GM23248 (cell line): ENCODE measurements at regions not wholly inside any gene's neighbourhood (a gene's known extent, or its start where the extent isn't known, plus 50 kb on each side); places are given as distances from the start of the nearest gene placed in this dataset.

ENCODE experiments used
- DNase-seq: peaks from one replicate; pipeline ENCODE4 v3.0.0-alpha.2; 2015
- H2AFZ ChIP-seq: fragments of 200-600 bp; sonication (generic); 2 replicates; pipeline ENCODE4 v1.6.1; 2016; ENCODE audit warnings: antibody characterized with exemption
- H3F3A ChIP-seq: fragments of 200-600 bp; sonication (generic); 2 replicates; pipeline ENCODE4 v1.6.1; 2016; ENCODE audit warnings: mild to moderate bottlenecking, antibody characterized with exemption, mixed run types; ENCODE audit not compliant: insufficient read depth
- H3K27ac ChIP-seq: fragments of 200-600 bp; sonication (generic); 2 replicates; pipeline ENCODE4 v1.5.1; 2016; ENCODE audit warnings: mild to moderate bottlenecking
- H3K27me3 ChIP-seq: fragments of 200-600 bp; sonication (generic); replicated peaks from 2 replicates; pipeline ENCODE4 v1.6.1; 2016; ENCODE audit warnings: mild to moderate bottlenecking; ENCODE audit not compliant: insufficient read depth
- H3K36me3 ChIP-seq: fragments of 200-600 bp; sonication (generic); 2 replicates; pipeline ENCODE4 v1.6.1; 2016; ENCODE audit warnings: low read depth, mild to moderate bottlenecking
- H3K4me1 ChIP-seq: fragments of 200-600 bp; sonication (generic); 2 replicates; pipeline ENCODE4 v1.6.1; 2016; ENCODE audit warnings: mild to moderate bottlenecking; ENCODE audit not compliant: insufficient read depth
- H3K4me2 ChIP-seq: fragments of 200-600 bp; sonication (generic); one replicate; pipeline ENCODE4 v1.6.1; 2016; ENCODE audit warnings: mild to moderate bottlenecking; ENCODE audit not compliant: unreplicated experiment
- H3K4me3 ChIP-seq: fragments of 200-600 bp; sonication (generic); 2 replicates; pipeline ENCODE4 v1.5.1; 2016; ENCODE audit warnings: mild to moderate bottlenecking
- H3K79me2 ChIP-seq: fragments of 200-600 bp; sonication (generic); 2 replicates; pipeline ENCODE4 v1.6.1; 2016; ENCODE audit warnings: mild to moderate bottlenecking; ENCODE audit not compliant: insufficient read depth
- H3K9ac ChIP-seq: fragments of 200-600 bp; sonication (generic); 2 replicates; pipeline ENCODE4 v1.6.1; 2016; ENCODE audit warnings: mild to moderate bottlenecking
- H3K9me2 ChIP-seq: fragments of 200-600 bp; sonication (generic); 2 replicates; pipeline ENCODE4 v1.6.1; 2016; ENCODE audit warnings: mixed run types, mild to moderate bottlenecking, moderate library complexity; ENCODE audit not compliant: insufficient read depth
- H3K9me3 ChIP-seq: fragments of 200-600 bp; sonication (generic); one replicate; pipeline ENCODE4 v1.6.1; 2017; ENCODE audit warnings: low read depth
- H4K20me1 ChIP-seq: fragments of 200-600 bp; sonication (generic); 2 replicates; pipeline ENCODE4 v1.6.0; 2016; ENCODE audit not compliant: insufficient read depth
- EZH2 ChIP-seq: fragments of 200-600 bp; sonication (generic); IDR thresholded peaks from 2 replicates; pipeline ENCODE4 v1.6.1; 2018; ENCODE audit warnings: antibody characterized with exemption, mild to moderate bottlenecking; ENCODE audit not compliant: insufficient read depth, poor library complexity, severe bottlenecking
- EZH2phosphoT487 ChIP-seq: fragments of 200-600 bp; sonication (generic); IDR thresholded peaks from 2 replicates; pipeline ENCODE4 v1.6.1; 2018; ENCODE audit warnings: antibody characterized with exemption, moderate library complexity, mild to moderate bottlenecking, low read depth; ENCODE audit not compliant: insufficient read depth
- WGBS, 2 experiments: methylation state at CpG; one replicate each; pipeline ENCODE4 v1.1.6; 2015 to 2017; ENCODE audit warnings: low lambda C conversion rate in 2 of 2, low coverage in 1 of 2; ENCODE audit errors: missing lambda C conversion rate in 2 of 2; 5-methylcytosine and 5-hydroxymethylcytosine counted together
- in situ Hi-C: fragments of 300-500 bp; cut with MboI; formaldehyde crosslinking; loops from 2 replicates; pipeline ENCODE4 v1.15.0; 2020

DNA sequence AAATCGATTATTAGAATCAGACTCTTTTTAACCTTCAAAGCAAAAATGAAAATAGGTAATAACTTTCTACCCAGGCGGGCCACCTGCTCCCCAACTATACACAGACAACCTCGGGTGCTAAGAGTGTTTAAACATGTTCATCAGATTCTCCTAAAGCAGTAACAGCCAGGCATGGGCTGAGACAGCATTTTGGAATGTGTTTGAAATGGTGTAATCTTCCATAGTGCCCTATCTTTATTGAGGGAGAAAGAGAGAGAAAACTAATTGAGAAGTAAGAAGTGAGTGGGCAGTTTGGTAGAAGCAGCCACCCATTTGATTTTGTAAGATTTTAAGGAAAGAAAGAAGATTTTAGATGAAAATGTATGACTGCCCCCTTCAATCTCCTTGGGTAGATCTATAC lies 196.1 kb upstream of the CTAGE1 start:
- Histone ChIP-seq H3F3A (no peaks in the 10 kb centered on the region), H3K4me1 (peaks cover 13% of the 10 kb centered on the region), H3K27me3 (peaks cover 8% of the 10 kb centered on the region; the same call in 1 of the 2 replicates), H3K4me2 (peak overlapping the region; percentile 30), H3K36me3 (no peaks in the 10 kb centered on the region), H3K4me3 (no peak overlapping the region), H2AFZ (no peak overlapping the region), H3K79me2 (no peaks in the 10 kb centered on the region), H3K27ac (no peak overlapping the region), H3K9ac (no peak overlapping the region), H3K9me2 (no peaks in the 10 kb centered on the region), H3K9me3 (no peaks in the 10 kb centered on the region), H4K20me1 (no peaks in the 10 kb centered on the region)
- peak; percentile 64 for DNase-seq
- WGBS, 2 experiments: 29 to 31% methylated on average over 3 of the region's 3 CpGs
- TF ChIP-seq EZH2phosphoT487 (no peak), EZH2 (no peak)
- in situ Hi-C loops: no loop called here

DNA sequence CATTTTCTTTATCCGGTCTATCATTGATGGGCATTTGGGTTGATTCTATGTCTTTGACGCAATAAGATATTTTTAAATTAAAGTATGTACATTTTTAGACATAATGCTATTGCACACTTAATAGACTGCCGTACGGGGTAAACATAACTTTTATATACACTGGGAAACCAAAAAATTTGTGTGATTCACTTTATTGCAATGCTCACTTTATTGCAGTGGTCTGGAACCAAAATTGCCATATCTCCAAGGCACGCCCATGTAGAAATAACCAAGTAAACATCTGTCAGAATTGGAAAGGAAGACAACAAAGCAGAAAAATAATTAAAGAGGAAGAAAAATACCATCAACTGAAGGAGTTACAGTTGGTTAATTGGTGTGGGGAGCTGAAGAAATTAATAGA lies 205.8 kb upstream of the CTAGE1 start:
- Histone ChIP-seq H2AFZ (no peak overlapping the region), H3K79me2 (no peaks in the 10 kb centered on the region), H3K27ac (no peak overlapping the region), H4K20me1 (no peaks in the 10 kb centered on the region), H3K4me3 (no peak overlapping the region), H3K9ac (no peak overlapping the region), H3F3A (no peaks in the 10 kb centered on the region), H3K9me3 (no peaks in the 10 kb centered on the region), H3K9me2 (no peaks in the 10 kb centered on the region), H3K4me1 (no peaks in the 10 kb centered on the region), H3K36me3 (no peaks in the 10 kb centered on the region), H3K27me3 (no peaks in the 10 kb centered on the region), H3K4me2 (no peak overlapping the region)
- TF ChIP-seq EZH2phosphoT487: no peak
- TF ChIP-seq EZH2: no peak
- in situ Hi-C loops: no loop called here
- 87 to 89% methylated on average over 5 of the region's 5 CpGs for WGBS, 2 experiments
- no peak for DNase-seq

DNA sequence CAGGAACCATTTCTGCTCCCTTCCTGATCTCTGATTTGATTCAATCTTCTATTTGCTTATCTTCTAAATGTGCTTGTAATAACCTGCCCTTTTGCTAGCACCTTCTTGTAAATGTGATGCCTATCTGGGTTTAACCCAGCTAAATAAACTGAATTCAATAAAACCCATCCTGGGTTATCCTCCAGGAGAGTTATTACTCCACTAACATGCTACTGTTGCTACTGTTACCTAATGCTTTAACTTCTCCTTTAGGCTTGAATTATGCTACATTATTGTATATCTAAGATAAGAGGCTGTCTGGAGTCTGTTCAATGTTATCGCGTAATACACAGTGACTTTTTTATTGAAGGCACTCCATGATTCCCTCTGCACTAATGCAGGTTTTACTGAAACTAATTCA lies 206.5 kb upstream of the CTAGE1 start:
- no peak overlapping the region for H2AFZ ChIP-seq
- no peak overlapping the region for H3K4me3 ChIP-seq
- no peak for TF ChIP-seq EZH2
- no peak for TF ChIP-seq EZH2phosphoT487
- no peaks in the 10 kb centered on the region for H3F3A ChIP-seq
- H3K4me2 ChIP-seq: no peak overlapping the region
- no peak overlapping the region for H3K27ac ChIP-seq
- no peak for DNase-seq
- no peaks in the 10 kb centered on the region for H4K20me1 ChIP-seq
- H3K9me3 ChIP-seq: no peaks in the 10 kb centered on the region
- no peaks in the 10 kb centered on the region for H3K4me1 ChIP-seq
- H3K9me2 ChIP-seq: no peaks in the 10 kb centered on the region
- no peaks in the 10 kb centered on the region for H3K79me2 ChIP-seq
- H3K36me3 ChIP-seq: no peaks in the 10 kb centered on the region
- no peak overlapping the region for H3K9ac ChIP-seq
- WGBS, 2 experiments: 98% methylated on average over 2 of the region's 2 CpGs
- H3K27me3 ChIP-seq: no peaks in the 10 kb centered on the region
- in situ Hi-C loops: no loop called here

DNA sequence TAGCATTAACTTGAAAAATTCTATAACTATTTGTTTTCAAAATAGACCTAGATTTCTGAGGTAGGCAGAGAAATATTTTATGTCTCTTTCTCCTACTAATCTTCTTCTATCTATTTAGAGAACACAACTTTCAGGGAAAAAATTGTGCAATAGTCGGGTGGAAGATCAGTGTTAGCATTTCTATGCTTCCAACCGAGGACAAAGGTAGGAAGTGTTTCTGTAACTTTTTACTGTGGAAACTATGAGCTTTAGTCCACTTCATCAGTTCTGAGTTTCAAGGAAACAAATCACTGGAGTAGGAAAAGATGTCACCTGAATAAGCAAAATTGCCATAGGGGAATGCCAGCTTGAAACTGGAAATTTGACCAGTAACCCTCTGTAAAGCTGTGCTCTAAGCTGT lies 207.7 kb upstream of the CTAGE1 start:
- TF ChIP-seq EZH2: no peak
- TF ChIP-seq EZH2phosphoT487: no peak
- in situ Hi-C loops: no loop called here

DNA sequence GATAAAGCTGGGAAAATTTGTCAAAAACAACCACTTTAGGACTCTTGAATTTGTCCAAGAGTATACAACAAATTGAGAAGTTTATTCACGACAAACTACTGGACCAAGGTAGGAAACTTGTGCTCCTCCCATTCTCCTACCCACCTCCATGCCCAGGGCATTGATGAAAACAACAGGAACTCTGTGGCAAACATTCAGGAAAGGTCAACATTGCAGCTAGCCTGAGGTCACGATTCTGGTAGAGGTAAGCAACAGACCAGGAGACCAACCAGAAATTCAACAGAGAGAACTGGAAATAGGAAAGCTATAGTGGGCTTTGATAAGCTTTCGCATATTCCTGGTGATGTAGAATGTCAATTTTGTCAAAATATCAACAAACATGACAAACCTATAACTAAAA lies 209.1 kb upstream of the CTAGE1 start:
- Histone ChIP-seq H2AFZ (no peak overlapping the region), H3K4me2 (no peak overlapping the region), H3K79me2 (no peaks in the 10 kb centered on the region), H3K9ac (no peak overlapping the region), H3K36me3 (no peaks in the 10 kb centered on the region), H4K20me1 (no peaks in the 10 kb centered on the region), H3K4me1 (no peaks in the 10 kb centered on the region), H3K9me2 (no peaks in the 10 kb centered on the region), H3K4me3 (no peak overlapping the region), H3K27ac (no peak overlapping the region), H3K27me3 (no peaks in the 10 kb centered on the region), H3K9me3 (no peaks in the 10 kb centered on the region), H3F3A (peaks cover 4% of the 10 kb centered on the region; the same call in 1 of the 2 replicates)
- in situ Hi-C loops: no loop called here
- WGBS, 2 experiments: 41 to 51% methylated on average over 3 of the region's 3 CpGs
- TF ChIP-seq EZH2 (no peak), EZH2phosphoT487 (no peak)
- DNase-seq: no peak

More for the DNA sequence above, 207.7 kb upstream of the CTAGE1 start:
- no peak overlapping the region for H3K9ac ChIP-seq
- H3K79me2 ChIP-seq: no peaks in the 10 kb centered on the region
- H3K4me1 ChIP-seq: no peaks in the 10 kb centered on the region
- 40 to 48% methylated on average over 2 of the region's 2 CpGs for WGBS, 2 experiments
- no peaks in the 10 kb centered on the region for H3K9me2 ChIP-seq
- H4K20me1 ChIP-seq: no peaks in the 10 kb centered on the region
- no peaks in the 10 kb centered on the region for H3K9me3 ChIP-seq
- no peak overlapping the region for H3K4me3 ChIP-seq
- no peaks in the 10 kb centered on the region for H3K36me3 ChIP-seq
- H3K4me2 ChIP-seq: no peak overlapping the region
- H3K27ac ChIP-seq: no peak overlapping the region
- no peaks in the 10 kb centered on the region for H3K27me3 ChIP-seq
- DNase-seq: no peak
- H3F3A ChIP-seq: no peaks in the 10 kb centered on the region
- H2AFZ ChIP-seq: no peak overlapping the region
